ENCODE measurements at regions not wholly inside any gene's neighbourhood (a gene's known extent, or its start where the extent isn't known, plus 50 kb on each side); places are given as distances from the start of the nearest gene placed in this dataset.

DNA sequence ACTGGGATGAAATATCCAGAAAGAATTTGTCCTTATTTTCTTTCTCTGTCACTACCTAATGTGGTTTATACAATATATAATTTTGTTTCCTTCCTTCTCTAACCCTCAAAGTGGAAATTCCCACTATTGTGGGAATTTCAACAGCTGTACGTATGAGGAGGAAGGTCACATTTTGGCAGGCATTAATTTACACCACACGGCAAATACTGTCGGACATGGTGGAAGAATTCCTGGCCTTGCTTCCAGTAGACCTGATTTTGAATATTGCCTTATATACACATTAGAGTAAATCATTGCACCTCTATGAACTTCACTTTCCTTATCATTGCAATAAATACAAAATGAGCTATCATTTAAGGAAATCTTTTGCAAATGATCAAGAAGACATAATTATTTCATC is 358.1 kb upstream of the ETAA1 start:
- TF ChIP-seq CTCF (IDR thresholded peaks at IDR 0.05) (no peak), EZH2 (IDR thresholded peaks at IDR 0.05; ENCODE audit: borderline replicate concordance, insufficient read depth, low read depth, low read length, poor library complexity, severe bottlenecking) (no peak)
